OCI-LY7 (cell line): ENCODE measurements at regions not wholly inside any gene's neighbourhood (a gene's known extent, or its start where the extent isn't known, plus 50 kb on each side); places are given as distances from the start of the nearest gene placed in this dataset.

Experiments used
- BruUV-seq: library from RNA; stranded (reverse); fragments of 400-500 nt; replicated peaks from 2 replicates; lab custom pipeline; 2021; lab: Mats Ljungman, UMichigan
- CTCF ChIA-PET: fragments of 300-600 bp; sonication (Branson Sonifier 250); formaldehyde crosslinking; loops from one replicate; lab custom pipeline; 2022; ENCODE audit warnings: antibody characterized with exemption; ENCODE audit not compliant: unreplicated experiment; lab: Charles Lee
- POLR2A ChIA-PET: fragments of 300-600 bp; sonication (Branson Sonifier 250); formaldehyde crosslinking; loops from one replicate; lab custom pipeline; 2022; ENCODE audit warnings: antibody characterized with exemption; lab: Charles Lee
- DNase-seq: peaks from one replicate; pipeline ENCODE4 v3.0.0-alpha.2; 2015; ENCODE audit warnings: low spot score
- H2AFZ ChIP-seq: fragments of 200-600 bp; sonication (generic), shearing (Covaris generic); 2 replicates; pipeline ENCODE4 v1.6.1; 2014; ENCODE audit warnings: mild to moderate bottlenecking, antibody characterized with exemption, low read length, moderate library complexity
- H3K27ac ChIP-seq: fragments of 200-600 bp; sonication (generic); 2 replicates; pipeline ENCODE4 v1.5.1; 2014; ENCODE audit warnings: mixed run types, low read depth, mild to moderate bottlenecking, moderate library complexity, low read length, inconsistent platforms; ENCODE audit not compliant: poor library complexity, severe bottlenecking
- H3K36me3 ChIP-seq: fragments of 200-600 bp; sonication (generic); 2 replicates; pipeline ENCODE4 v1.6.1; 2014; ENCODE audit warnings: mild to moderate bottlenecking, antibody characterized with exemption, low read length, moderate library complexity, mixed read lengths; ENCODE audit not compliant: insufficient read depth
- H3K4me1 ChIP-seq: fragments of 200-600 bp; sonication (generic); 2 replicates; pipeline ENCODE4 v1.5.1; 2014; ENCODE audit warnings: mild to moderate bottlenecking, low read length; ENCODE audit not compliant: insufficient read depth, poor library complexity, severe bottlenecking
- H3K4me2 ChIP-seq: fragments of 200-600 bp; sonication (generic); 2 replicates; pipeline ENCODE4 v1.6.1; 2014; ENCODE audit warnings: mild to moderate bottlenecking, low read length
- H3K4me3 ChIP-seq: fragments of 200-600 bp; sonication (generic); 2 replicates; pipeline ENCODE4 v1.5.1; 2014; ENCODE audit warnings: mild to moderate bottlenecking, low read depth, low read length; ENCODE audit not compliant: poor library complexity, severe bottlenecking
- H3K79me2 ChIP-seq: fragments of 200-600 bp; sonication (generic); 2 replicates; pipeline ENCODE4 v1.6.1; 2016; ENCODE audit warnings: low read depth, mild to moderate bottlenecking, low read length, moderate library complexity, mixed read lengths; ENCODE audit not compliant: insufficient read depth
- H3K9me2 ChIP-seq: fragments of 200-600 bp; sonication (generic); 2 replicates; pipeline ENCODE4 v1.6.1; 2016; ENCODE audit warnings: mild to moderate bottlenecking, low read length, mixed read lengths; ENCODE audit not compliant: insufficient read depth
- H3K9me3 ChIP-seq: fragments of 200-600 bp; sonication (generic); 2 replicates; pipeline ENCODE4 v1.6.1; 2014; ENCODE audit warnings: mild to moderate bottlenecking, mixed run types, low read length, mixed read lengths
- H4K20me1 ChIP-seq: fragments of 200-600 bp; sonication (generic); 2 replicates; pipeline ENCODE4 v1.6.1; 2014; ENCODE audit warnings: mild to moderate bottlenecking, antibody characterized with exemption, low read length, moderate library complexity, mixed read lengths; ENCODE audit not compliant: insufficient read depth
- CTCF ChIP-seq: fragments of 200-600 bp; sonication (generic); conservative IDR thresholded peaks from 2 replicates; pipeline ENCODE4 v1.5.1; 2014; ENCODE audit warnings: mild to moderate bottlenecking, antibody characterized with exemption, low read length, moderate library complexity, mixed read lengths
- EZH2phosphoT487 ChIP-seq: fragments of 200-600 bp; sonication (generic); IDR thresholded peaks from 2 replicates; pipeline ENCODE4 v1.6.1; 2018; ENCODE audit warnings: low read depth, borderline replicate concordance, mild to moderate bottlenecking, mixed run types, antibody characterized with exemption, low read length, moderate library complexity, mixed read lengths
- intact Hi-C: fragments of 100-400 bp; cut with micrococcal nuclease; formaldehyde crosslinking; loops from one replicate; pipeline ENCODE4 v1.10.0; 2022; ENCODE audit not compliant: unreplicated experiment

GRCh38 chr7:69257592-69257991, 340.7 kb upstream of the AUTS2 start:
- Histone ChIP-seq H3K4me2 (no peak overlapping the region), H4K20me1 (no peaks in the 10 kb centered on the region), H3K4me3 (no peak overlapping the region), H3K79me2 (no peaks in the 10 kb centered on the region), H2AFZ (no peak overlapping the region), H3K27ac (no peak overlapping the region), H3K4me1 (no peaks in the 10 kb centered on the region), H3K36me3 (no peaks in the 10 kb centered on the region), H3K9me2 (no peaks in the 10 kb centered on the region), H3K9me3 (no peaks in the 10 kb centered on the region)
- POLR2A ChIA-PET: no interaction called here
- DNase-seq: no peak
- TF ChIP-seq CTCF (no peak), EZH2phosphoT487 (no peak)
- intact Hi-C loops: no loop called here
- BruUV-seq: no TSS peak
- CTCF ChIA-PET: no interaction called here

GRCh38 chr7:69259445-69259844, 338.8 kb upstream of the AUTS2 start:
- Histone ChIP-seq H4K20me1 (no peaks in the 10 kb centered on the region), H3K79me2 (no peaks in the 10 kb centered on the region), H3K36me3 (no peaks in the 10 kb centered on the region), H3K4me3 (no peak overlapping the region), H3K9me3 (no peaks in the 10 kb centered on the region), H3K27ac (no peak overlapping the region), H3K4me1 (no peaks in the 10 kb centered on the region), H2AFZ (no peak overlapping the region), H3K9me2 (no peaks in the 10 kb centered on the region), H3K4me2 (no peak overlapping the region)
- ChIA-PET CTCF (no interaction called here), POLR2A (interaction anchor here (0.9 to 1.2 kb wide), 2 partner anchors 29 to 1346 kb away, joined by 3 to 4 read pairs; no protein-coding TSS in a partner anchor)
- no peak for DNase-seq
- no TSS peak for BruUV-seq
- no peak for TF ChIP-seq EZH2phosphoT487
- TF ChIP-seq CTCF: no peak
- intact Hi-C loops: no loop called here

- intact Hi-C loops: no loop called here
- no peaks in the 10 kb centered on the region for H3K4me1 ChIP-seq
- no peak overlapping the region for H3K4me2 ChIP-seq
- no peak overlapping the region for H2AFZ ChIP-seq
- no peaks in the 10 kb centered on the region for H3K9me3 ChIP-seq
- H3K9me2 ChIP-seq: no peaks in the 10 kb centered on the region
- no peaks in the 10 kb centered on the region for H3K79me2 ChIP-seq
- no peaks in the 10 kb centered on the region for H3K36me3 ChIP-seq
- no peak overlapping the region for H3K4me3 ChIP-seq
- CTCF ChIA-PET: no interaction called here
- BruUV-seq: no TSS peak
- DNase-seq: no peak
- no peak for TF ChIP-seq EZH2phosphoT487
- H4K20me1 ChIP-seq: no peaks in the 10 kb centered on the region
- no peak overlapping the region for H3K27ac ChIP-seq
- POLR2A ChIA-PET: interaction anchor here (0.6 to 1.2 kb wide), 3 partner anchors 28 to 1694 kb away, joined by 3 to 4 read pairs (median 4); no protein-coding TSS in a partner anchor
These were observed 338.3 kb upstream of the AUTS2 start for GRCh38 chr7:69260023-69260422.
